Skeletal muscle tissue (tissue), 3 donors: ENCODE measurements at regions not wholly inside any gene's neighbourhood (a gene's known extent, or its start where the extent isn't known, plus 50 kb on each side); places are given as distances from the start of the nearest gene placed in this dataset.
"Not testable (repeated sequence)": the region's sequence is repeated elsewhere in the genome, so short reads cannot be mapped to it uniquely, and the experiment has no call there.

ENCODE experiments used
- H3K27ac ChIP-seq: one replicate; pipeline ENCODE4 v1.7.0; 2013; ENCODE audit warnings: mild to moderate bottlenecking, low read depth, low read length, inconsistent platforms
- H3K27me3 ChIP-seq, 3 donors: one replicate each; pipeline ENCODE4 v1.7.0; 2013; ENCODE audit warnings: low read length in 3 of 3; ENCODE audit not compliant: control insufficient read depth in 3 of 3, insufficient read depth in 3 of 3
- H3K36me3 ChIP-seq, 3 donors: one replicate each; pipeline ENCODE4 v1.7.0; 2013; ENCODE audit warnings: low read length in 3 of 3; ENCODE audit not compliant: control insufficient read depth in 3 of 3, insufficient read depth in 3 of 3
- H3K4me1 ChIP-seq, 3 donors: one replicate each; pipeline ENCODE4 v1.7.0; 2013; ENCODE audit warnings: low read length in 3 of 3, mild to moderate bottlenecking in 3 of 3; ENCODE audit not compliant: control insufficient read depth in 3 of 3, insufficient read depth in 3 of 3
- H3K4me3 ChIP-seq, 3 donors: one replicate each; pipeline ENCODE4 v1.7.0; 2013; ENCODE audit warnings: low read length in 3 of 3
- H3K9ac ChIP-seq, 3 donors: one replicate each; pipeline ENCODE4 v1.7.0; 2013; ENCODE audit warnings: low read length in 3 of 3, mild to moderate bottlenecking in 3 of 3, moderate library complexity in 2 of 3, low read depth in 1 of 3
- H3K9me3 ChIP-seq, 3 donors: one replicate each; pipeline ENCODE4 v1.7.0; 2013; ENCODE audit warnings: low read length in 3 of 3; ENCODE audit not compliant: control insufficient read depth in 3 of 3
- donor health status: Osteomylitis.

DNA sequence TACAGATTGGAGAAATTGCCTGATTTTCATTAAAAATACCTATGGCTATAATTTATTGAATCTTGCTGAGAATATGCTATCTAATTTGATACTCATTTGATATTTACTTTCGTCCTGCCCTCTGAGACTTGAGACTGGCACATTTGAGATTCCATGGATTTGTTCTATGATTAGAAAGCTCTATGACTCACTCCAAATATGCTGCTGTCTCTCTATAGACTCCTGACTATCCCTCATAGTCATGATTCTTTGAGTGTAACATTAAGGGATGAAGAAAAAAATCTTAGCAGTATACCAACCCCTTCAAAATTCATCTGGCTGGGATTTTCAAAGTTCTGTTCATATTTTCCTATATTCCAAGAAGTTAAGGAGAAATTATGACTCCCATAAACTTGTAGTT, 191.9 kb downstream of the LRIG3 start:
- H3K36me3 ChIP-seq: no peaks in the 10 kb centered on the region
- no peak overlapping the region for H3K4me3 ChIP-seq
- no peak overlapping the region for H3K9ac ChIP-seq
- H3K4me1 ChIP-seq: no peaks in the 10 kb centered on the region
- H3K27me3 ChIP-seq: no peaks in the 10 kb centered on the region
- no peaks in the 10 kb centered on the region for H3K9me3 ChIP-seq
- no peak overlapping the region for H3K27ac ChIP-seq

DNA sequence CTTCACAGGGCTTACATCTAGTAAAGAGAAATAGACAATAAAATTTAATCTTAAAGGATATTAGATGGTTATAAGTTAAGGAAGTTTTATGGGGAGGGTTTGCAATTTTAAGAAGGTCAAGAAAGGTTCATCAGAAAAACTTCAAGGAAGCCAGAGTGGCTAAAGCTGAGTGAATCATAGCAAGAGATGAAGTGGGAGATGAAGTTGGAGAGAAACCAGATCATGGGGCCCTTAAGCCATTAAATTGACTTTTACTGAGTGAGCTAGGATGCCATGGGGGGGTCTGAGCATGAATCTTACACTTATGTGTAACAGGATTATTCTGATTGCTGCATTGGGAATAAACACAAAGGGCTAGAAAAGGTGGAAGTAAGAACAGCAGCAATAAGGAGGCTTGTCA, 189.2 kb downstream of the LRIG3 start:
- H3K9me3 ChIP-seq: no peaks in the 10 kb centered on the region
- no peaks in the 10 kb centered on the region for H3K27me3 ChIP-seq
- no peaks in the 10 kb centered on the region for H3K36me3 ChIP-seq
- no peak overlapping the region for H3K4me3 ChIP-seq
- no peaks in the 10 kb centered on the region for H3K4me1 ChIP-seq
- H3K27ac ChIP-seq: no peak overlapping the region
- H3K9ac ChIP-seq: no peak overlapping the region

GRCh38 chr12:58732894-58733293, 187.4 kb downstream of the LRIG3 start:
- Histone ChIP-seq H3K4me1 (no peaks in the 10 kb centered on the region), H3K9me3 (no peaks in the 10 kb centered on the region), H3K27ac (no peak overlapping the region), H3K36me3 (no peaks in the 10 kb centered on the region), H3K27me3 (no peaks in the 10 kb centered on the region), H3K4me3 (no peak overlapping the region), H3K9ac (no peak overlapping the region)

DNA sequence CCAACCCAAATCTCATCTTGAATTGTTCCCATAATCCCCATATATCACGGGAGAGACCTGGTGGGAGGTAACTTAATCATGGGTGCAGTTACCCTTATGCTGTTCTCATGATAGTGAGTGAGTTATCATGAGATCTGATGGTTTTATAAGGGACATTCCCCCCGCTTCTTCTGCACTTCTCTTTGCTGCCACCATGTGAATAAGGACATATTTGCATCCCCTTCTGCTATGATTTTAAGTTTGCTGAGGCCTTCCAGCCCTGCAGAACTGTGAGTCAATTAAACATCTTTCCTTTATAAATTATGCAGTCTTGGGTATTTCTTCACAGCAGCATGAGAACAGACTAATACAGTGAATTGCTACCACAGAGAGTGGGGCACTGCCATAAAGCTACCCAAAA, 179.1 kb downstream of the LRIG3 start:
- H3K9ac ChIP-seq: no peak overlapping the region
- no peak overlapping the region for H3K4me3 ChIP-seq
- no peak overlapping the region for H3K27ac ChIP-seq
- H3K27me3 ChIP-seq: no peaks in the 10 kb centered on the region
- H3K4me1 ChIP-seq: no peaks in the 10 kb centered on the region
- H3K36me3 ChIP-seq: no peaks in the 10 kb centered on the region
- H3K9me3 ChIP-seq: no peaks in the 10 kb centered on the region

GRCh38 chr12:58745348-58746125, 174.8 kb downstream of the LRIG3 start:
- H3K4me1 ChIP-seq: peaks cover 0 to 3% (median 3%) of the 10 kb centered on the region in 3 donors
- H3K9ac ChIP-seq: no peak overlapping the region
- no peak overlapping the region for H3K4me3 ChIP-seq
- no peaks in the 10 kb centered on the region for H3K36me3 ChIP-seq
- H3K9me3 ChIP-seq: no peaks in the 10 kb centered on the region
- no peaks in the 10 kb centered on the region for H3K27me3 ChIP-seq
- H3K27ac ChIP-seq: no peak overlapping the region

DNA sequence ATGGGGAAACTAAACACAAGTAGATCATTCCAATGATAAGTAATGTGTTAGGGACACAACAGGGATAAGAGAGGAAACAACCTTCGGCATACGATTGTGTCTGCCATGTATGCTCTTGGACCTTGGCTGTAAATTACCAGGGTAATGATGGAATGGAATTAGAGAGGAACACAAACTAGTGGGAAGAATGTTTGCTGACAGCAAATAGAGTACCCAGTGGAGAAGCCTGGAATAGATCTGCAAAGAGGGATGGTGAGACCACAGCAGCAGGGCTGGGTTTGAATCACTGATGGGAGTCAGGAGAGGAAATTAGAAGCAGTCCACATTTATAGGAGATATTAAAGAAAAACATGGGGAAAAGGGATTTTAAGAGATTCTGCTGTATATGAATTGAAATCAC, 172.8 kb downstream of the LRIG3 start:
- H3K36me3 ChIP-seq: no peaks in the 10 kb centered on the region
- H3K4me1 ChIP-seq: peaks cover 0 to 3% (median 3%) of the 10 kb centered on the region in 3 donors
- no peak overlapping the region for H3K9ac ChIP-seq
- no peak overlapping the region for H3K27ac ChIP-seq
- no peaks in the 10 kb centered on the region for H3K9me3 ChIP-seq
- no peak overlapping the region for H3K4me3 ChIP-seq
- no peaks in the 10 kb centered on the region for H3K27me3 ChIP-seq

- Histone ChIP-seq H3K9me3 (no peaks in the 10 kb centered on the region), H3K27me3 (no peaks in the 10 kb centered on the region), H3K4me3 (no peak overlapping the region), H3K9ac (no peak overlapping the region), H3K36me3 (no peaks in the 10 kb centered on the region), H3K4me1 (peaks cover 0 to 3% (median 3%) of the 10 kb centered on the region in 3 donors), H3K27ac (no peak overlapping the region)
These were observed 169.8 kb downstream of the LRIG3 start for GRCh38 chr12:58750484-58750883.

DNA sequence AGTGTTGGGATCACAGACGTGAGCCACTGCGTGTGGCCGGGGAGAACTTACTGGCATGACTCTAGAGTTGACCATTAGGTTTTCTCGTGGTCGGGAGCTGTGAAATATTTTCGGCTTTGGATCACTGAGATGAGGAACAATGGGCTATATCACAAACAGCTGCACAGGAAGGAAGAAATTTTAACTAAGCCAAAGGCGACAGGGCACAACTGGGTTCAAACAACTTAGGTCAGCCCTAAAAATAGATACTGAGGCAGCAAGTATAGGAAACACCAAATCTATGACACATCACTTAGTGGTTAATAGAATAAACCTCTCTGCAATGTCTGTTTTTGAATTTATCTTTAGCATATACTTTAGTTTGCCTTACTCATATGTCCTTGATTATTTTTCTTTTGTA, 162.9 kb downstream of the LRIG3 start:
- H3K9me3 ChIP-seq: no peaks in the 10 kb centered on the region
- no peak overlapping the region for H3K4me3 ChIP-seq
- H3K27me3 ChIP-seq: no peaks in the 10 kb centered on the region
- no peaks in the 10 kb centered on the region for H3K4me1 ChIP-seq
- H3K9ac ChIP-seq: no peak overlapping the region
- H3K27ac ChIP-seq: no peak overlapping the region
- H3K36me3 ChIP-seq: no peaks in the 10 kb centered on the region

DNA sequence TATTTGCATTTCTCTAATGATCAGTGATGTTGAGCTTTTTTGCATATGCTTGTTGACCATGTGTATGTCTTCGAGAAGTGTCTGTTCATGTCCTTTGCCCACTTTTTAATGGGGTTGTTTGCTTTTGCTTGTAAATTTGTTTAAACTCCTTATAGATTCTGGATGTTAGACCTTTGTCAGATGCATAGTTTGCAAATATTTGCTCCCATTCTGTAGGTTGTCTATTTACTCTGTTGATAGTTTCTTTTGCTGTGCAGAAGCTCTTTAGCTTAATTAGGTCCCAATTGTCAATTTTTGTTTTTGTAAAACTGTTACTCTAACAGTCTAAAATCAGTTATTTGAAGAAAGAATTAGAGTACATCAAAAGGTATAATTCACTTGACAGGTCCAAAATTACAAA, 160.6 kb downstream of the LRIG3 start:
- H3K36me3 ChIP-seq, H3K27me3 ChIP-seq, H3K4me1 ChIP-seq, H3K27ac ChIP-seq, H3K9me3 ChIP-seq, H3K4me3 ChIP-seq, H3K9ac ChIP-seq: not testable (repeated sequence)

GRCh38 chr12:58761308-58761707, 159.0 kb downstream of the LRIG3 start:
- Histone ChIP-seq H3K9ac (no peak overlapping the region), H3K4me3 (no peak overlapping the region), H3K27me3 (no peaks in the 10 kb centered on the region), H3K27ac (no peak overlapping the region), H3K4me1 (peaks cover 0 to 4% (median 0%) of the 10 kb centered on the region in 3 donors), H3K9me3 (no peaks in the 10 kb centered on the region), H3K36me3 (no peaks in the 10 kb centered on the region)
